ENCODE measurements at regions not wholly inside any gene's neighbourhood (a gene's known extent, or its start where the extent isn't known, plus 50 kb on each side); places are given as distances from the start of the nearest gene placed in this dataset.

DNA sequence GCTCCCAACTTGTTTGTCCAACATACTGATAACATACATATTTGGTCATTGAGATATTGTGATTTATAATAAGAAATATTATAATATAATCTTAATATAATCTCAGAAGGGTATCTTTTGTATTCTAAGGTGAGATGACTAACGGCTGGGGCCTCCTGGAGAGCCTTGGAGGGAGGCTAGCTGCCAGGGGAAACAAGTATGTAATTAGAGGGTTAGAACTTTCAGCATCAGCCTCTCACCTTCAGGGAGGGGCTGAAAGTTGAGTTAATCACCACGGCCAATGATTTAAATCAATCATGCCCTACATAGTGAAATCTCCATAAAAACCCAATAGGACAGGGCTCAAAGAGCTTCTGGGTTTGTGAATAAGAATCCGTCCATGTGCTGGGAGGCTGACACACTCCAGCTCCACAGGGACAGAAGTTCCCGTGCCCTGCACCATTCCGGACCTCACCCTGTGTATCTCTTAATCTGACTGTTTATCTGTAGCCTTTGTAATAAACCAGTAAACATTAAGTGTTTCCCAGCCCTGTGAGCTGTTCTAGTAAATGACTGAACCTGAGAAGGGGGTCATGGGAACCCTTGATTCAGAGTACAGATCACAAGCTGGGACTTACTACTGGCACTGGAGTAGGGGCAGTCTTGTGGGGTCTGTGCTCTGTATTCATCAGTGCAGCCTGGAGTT, 86.3 kb upstream of the STEAP1B start:
- no peaks in the 10 kb centered on the region for H4K20me1 ChIP-seq (ENCODE audit: insufficient read depth, low read length)
- no peak overlapping the region for H2AFZ ChIP-seq (ENCODE audit: low read length)
- no peak overlapping the region for H3K27ac ChIP-seq (ENCODE audit: low read length)
- no peaks in the 10 kb centered on the region for H3K36me3 ChIP-seq (replicated peaks; ENCODE audit: insufficient read depth, low read length)
- H3F3A ChIP-seq (ENCODE audit: insufficient read depth, low read length), result peaks cover 16% of the 10 kb centered on the region
- no peaks in the 10 kb centered on the region for H3K9me3 ChIP-seq (replicated peaks; ENCODE audit: insufficient read depth, low read length)
- TF ChIP-seq, protein P1, sequence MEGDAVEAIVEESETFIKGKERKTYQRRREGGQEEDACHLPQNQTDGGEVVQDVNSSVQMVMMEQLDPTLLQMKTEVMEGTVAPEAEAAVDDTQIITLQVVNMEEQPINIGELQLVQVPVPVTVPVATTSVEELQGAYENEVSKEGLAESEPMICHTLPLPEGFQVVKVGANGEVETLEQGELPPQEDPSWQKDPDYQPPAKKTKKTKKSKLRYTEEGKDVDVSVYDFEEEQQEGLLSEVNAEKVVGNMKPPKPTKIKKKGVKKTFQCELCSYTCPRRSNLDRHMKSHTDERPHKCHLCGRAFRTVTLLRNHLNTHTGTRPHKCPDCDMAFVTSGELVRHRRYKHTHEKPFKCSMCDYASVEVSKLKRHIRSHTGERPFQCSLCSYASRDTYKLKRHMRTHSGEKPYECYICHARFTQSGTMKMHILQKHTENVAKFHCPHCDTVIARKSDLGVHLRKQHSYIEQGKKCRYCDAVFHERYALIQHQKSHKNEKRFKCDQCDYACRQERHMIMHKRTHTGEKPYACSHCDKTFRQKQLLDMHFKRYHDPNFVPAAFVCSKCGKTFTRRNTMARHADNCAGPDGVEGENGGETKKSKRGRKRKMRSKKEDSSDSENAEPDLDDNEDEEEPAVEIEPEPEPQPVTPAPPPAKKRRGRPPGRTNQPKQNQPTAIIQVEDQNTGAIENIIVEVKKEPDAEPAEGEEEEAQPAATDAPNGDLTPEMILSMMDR (IDR thresholded peaks at IDR 0.05; ENCODE audit: low read length), result no peak
- no peak for TF ChIP-seq EZH2 (optimal IDR thresholded peaks at IDR 0.05; ENCODE audit: low read depth, low read length)
- TF ChIP-seq EZH2phosphoT487 (IDR thresholded peaks at IDR 0.05; ENCODE audit: low read length), result no peak
- no peak for DNase-seq
- H3K4me2 ChIP-seq (ENCODE audit: low read depth, low read length), result no peak overlapping the region
- H3K9me2 ChIP-seq (replicated peaks; ENCODE audit: insufficient read depth, low read length), result no peaks in the 10 kb centered on the region
- H3K79me2 ChIP-seq (ENCODE audit: low read length), result no peaks in the 10 kb centered on the region
- H3K4me1 ChIP-seq (ENCODE audit: low read length), result peaks cover 50% of the 10 kb centered on the region
- H3K9ac ChIP-seq (ENCODE audit: low read length), result no peak overlapping the region
- H3K27me3 ChIP-seq (replicated peaks; ENCODE audit: insufficient read depth, low read length), result no peaks in the 10 kb centered on the region
- H3K4me3 ChIP-seq (ENCODE audit: low read length), result no peak overlapping the region

DNA sequence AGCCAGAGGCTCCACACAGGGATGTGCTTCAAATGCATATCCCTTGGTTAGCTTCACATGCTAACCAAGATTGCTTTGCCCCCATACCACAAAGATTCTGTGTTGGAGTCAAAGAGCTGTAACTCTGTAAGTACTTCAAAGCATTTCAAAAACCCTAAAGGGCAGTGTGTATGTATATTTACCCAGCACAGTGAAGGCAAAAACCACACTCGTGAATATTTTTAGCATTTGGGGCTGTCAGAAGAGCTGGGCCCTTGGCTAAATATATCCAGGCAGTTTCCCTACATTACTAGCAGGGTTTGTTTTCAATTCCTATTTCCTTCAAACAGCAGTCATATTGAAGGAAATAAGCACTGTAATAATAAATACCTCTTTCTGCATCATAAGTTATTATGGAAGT, 84.2 kb upstream of the STEAP1B start:
- Histone ChIP-seq H4K20me1 (ENCODE audit: insufficient read depth, low read length) (no peaks in the 10 kb centered on the region), H3K4me2 (ENCODE audit: low read depth, low read length) (peak overlapping the region; percentile 53), H3K9me2 (replicated peaks; ENCODE audit: insufficient read depth, low read length) (no peaks in the 10 kb centered on the region), H3K27me3 (replicated peaks; ENCODE audit: insufficient read depth, low read length) (no peaks in the 10 kb centered on the region), H3K27ac (ENCODE audit: low read length) (peak overlapping the region; percentile 71), H3K4me1 (ENCODE audit: low read length) (peaks cover 50% of the 10 kb centered on the region), H3F3A (ENCODE audit: insufficient read depth, low read length) (peaks cover 16% of the 10 kb centered on the region), H3K9ac (ENCODE audit: low read length) (no peak overlapping the region), H3K9me3 (replicated peaks; ENCODE audit: insufficient read depth, low read length) (no peaks in the 10 kb centered on the region), H3K4me3 (ENCODE audit: low read length) (no peak overlapping the region; the same call in 1 of the 2 replicates), H3K79me2 (ENCODE audit: low read length) (no peaks in the 10 kb centered on the region), H2AFZ (ENCODE audit: low read length) (no peak overlapping the region), H3K36me3 (replicated peaks; ENCODE audit: insufficient read depth, low read length) (no peaks in the 10 kb centered on the region)
- peak; percentile 90 for DNase-seq
- TF ChIP-seq EZH2phosphoT487 (IDR thresholded peaks at IDR 0.05; ENCODE audit: low read length) (no peak), EZH2 (optimal IDR thresholded peaks at IDR 0.05; ENCODE audit: low read depth, low read length) (no peak)
- TF ChIP-seq, protein P1 (IDR thresholded peaks at IDR 0.05; ENCODE audit: low read length), result no peak

DNA sequence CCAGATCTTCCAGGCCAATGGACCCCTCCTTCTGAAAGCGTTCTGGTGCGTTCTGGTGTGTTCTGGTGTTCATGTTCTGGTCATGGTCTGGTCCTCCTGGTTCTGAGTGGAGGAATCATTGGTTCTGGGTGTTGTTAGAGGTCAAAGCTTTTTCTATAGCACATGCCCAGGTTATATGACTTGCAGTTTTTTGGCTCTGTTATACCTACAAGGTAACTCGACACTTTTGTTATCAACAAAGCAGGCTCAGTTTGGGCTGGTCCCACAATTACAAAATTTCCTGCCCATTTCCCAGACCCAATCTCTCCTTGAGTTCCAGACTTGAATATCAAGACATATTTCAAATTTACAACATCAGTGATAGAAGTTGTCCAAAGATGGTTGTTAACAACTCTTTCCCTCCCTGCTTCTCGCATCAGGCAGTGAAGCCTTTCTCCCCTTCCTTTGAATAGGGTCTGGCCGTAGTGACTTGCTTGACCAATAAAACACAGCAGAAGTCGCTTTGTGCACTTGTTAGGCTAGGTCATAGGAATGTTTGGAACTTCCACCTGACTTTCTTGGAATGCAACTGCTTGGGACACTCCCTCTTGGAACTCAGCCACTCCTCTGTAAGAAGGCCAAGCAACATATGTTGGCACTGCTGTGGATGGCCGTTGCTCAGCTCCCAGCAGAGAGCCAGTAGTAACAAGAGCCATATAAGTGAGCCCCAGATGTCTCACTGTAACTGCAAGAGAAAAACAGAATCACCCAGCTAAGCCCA, 83.1 kb upstream of the STEAP1B start:
- Histone ChIP-seq H3K27ac (ENCODE audit: low read length) (peak overlapping the region; percentile 71; the same call in 1 of the 2 replicates), H3K79me2 (ENCODE audit: low read length) (no peaks in the 10 kb centered on the region), H3K36me3 (replicated peaks; ENCODE audit: insufficient read depth, low read length) (no peaks in the 10 kb centered on the region), H2AFZ (ENCODE audit: low read length) (peak overlapping the region; percentile 41), H3K9me3 (replicated peaks; ENCODE audit: insufficient read depth, low read length) (no peaks in the 10 kb centered on the region), H3K4me2 (ENCODE audit: low read depth, low read length) (peak overlapping the region; percentile 53), H3F3A (ENCODE audit: insufficient read depth, low read length) (peaks cover 16% of the 10 kb centered on the region), H3K9me2 (replicated peaks; ENCODE audit: insufficient read depth, low read length) (no peaks in the 10 kb centered on the region), H3K4me1 (ENCODE audit: low read length) (peaks cover 47% of the 10 kb centered on the region), H3K4me3 (ENCODE audit: low read length) (no peak overlapping the region), H4K20me1 (ENCODE audit: insufficient read depth, low read length) (no peaks in the 10 kb centered on the region), H3K9ac (ENCODE audit: low read length) (no peak overlapping the region), H3K27me3 (replicated peaks; ENCODE audit: insufficient read depth, low read length) (no peaks in the 10 kb centered on the region)
- TF ChIP-seq, protein P1 (IDR thresholded peaks at IDR 0.05; ENCODE audit: low read length), result no peak
- TF ChIP-seq EZH2phosphoT487 (IDR thresholded peaks at IDR 0.05; ENCODE audit: low read length) (no peak), EZH2 (optimal IDR thresholded peaks at IDR 0.05; ENCODE audit: low read depth, low read length) (no peak)
- DNase-seq, result no peak

All from MM.1S (cell line).